HEK293 (cell line): ENCODE measurements at regions not wholly inside any gene's neighbourhood (a gene's known extent, or its start where the extent isn't known, plus 50 kb on each side); places are given as distances from the start of the nearest gene placed in this dataset.

Source experiments
- CTCF ChIA-PET: fragments of 350-600 bp; formaldehyde crosslinking; extraction: SDS; loops from one replicate; lab custom pipeline; 2021; ENCODE audit warnings: antibody characterized with exemption; lab: Yijun Ruan, JAX
- POLR2A ChIA-PET: fragments of 300-600 bp; formaldehyde crosslinking; extraction: SDS; loops from one replicate; lab custom pipeline; 2020; ENCODE audit warnings: antibody characterized with exemption, inconsistent platforms; lab: Yijun Ruan, JAX
- H3K27ac ChIP-seq: fragments of 200-500 bp; sonication (Bioruptor generic); 2 replicates; pipeline ENCODE4 v1.5.1; 2014; ENCODE audit warnings: low read depth, low read length, control low read depth, inconsistent platforms; ENCODE audit errors: extremely low read depth
- H3K36me3 ChIP-seq, 2 experiments: fragments of 200-500 bp in 1 of 2; sonication (Bioruptor generic) in 1 of 2; 1 replicate in 1 of 2; 2 replicates in 1 of 2; pipeline ENCODE4 v1.5.1; 2014 to 2017; ENCODE audit warnings: inconsistent platforms in 2 of 2, low read length in 2 of 2; ENCODE audit not compliant: control insufficient read depth in 2 of 2, insufficient read depth in 1 of 2
- H3K4me1 ChIP-seq: fragments of 200-500 bp; sonication (Bioruptor generic); 2 replicates; pipeline ENCODE4 v1.5.1; 2014; ENCODE audit warnings: mild to moderate bottlenecking, low read length, inconsistent platforms; ENCODE audit not compliant: control insufficient read depth, insufficient read depth
- H3K4me3 ChIP-seq: 2 replicates; pipeline ENCODE4 v1.5.1; 2011; ENCODE audit warnings: low read depth, mild to moderate bottlenecking, control low read depth, low read length, moderate library complexity
- H3K9me3 ChIP-seq: fragments of 200-500 bp; sonication (Bioruptor generic); 2 replicates; pipeline ENCODE4 v1.5.1; 2014; ENCODE audit warnings: low read depth, low read length, inconsistent platforms; ENCODE audit not compliant: control insufficient read depth, insufficient read depth
- ATF2 ChIP-seq: fragments of 450-650 bp; formaldehyde crosslinking; IDR thresholded peaks from 2 replicates; pipeline ENCODE4 v1.5.1; 2016; ENCODE audit warnings: missing biosample characterization, missing genetic modification characterization, low read depth
- BCL11A ChIP-seq: fragments of 450-650 bp; formaldehyde crosslinking; IDR thresholded peaks from 2 replicates; pipeline ENCODE4 v1.5.1; 2016; ENCODE audit warnings: low read depth, missing biosample characterization, missing genetic modification characterization
- KLF7 ChIP-seq: fragments of 450-650 bp; formaldehyde crosslinking; IDR thresholded peaks from 2 replicates; pipeline ENCODE4 v1.5.1; 2016; ENCODE audit warnings: missing biosample characterization, missing genetic modification characterization, borderline replicate concordance
- OSR2 ChIP-seq: fragments of 450-650 bp; formaldehyde crosslinking; IDR thresholded peaks from 2 replicates; pipeline ENCODE4 v1.5.1; 2016; ENCODE audit warnings: missing biosample characterization, missing genetic modification characterization
- OVOL3 ChIP-seq: fragments of 450-650 bp; formaldehyde crosslinking; IDR thresholded peaks from 2 replicates; pipeline ENCODE4 v1.5.1; 2016; ENCODE audit warnings: missing biosample characterization, missing genetic modification characterization
- RBAK ChIP-seq: fragments of 450-650 bp; formaldehyde crosslinking; IDR thresholded peaks from 2 replicates; pipeline ENCODE4 v1.5.1; 2016; ENCODE audit warnings: missing biosample characterization, missing genetic modification characterization
- REPIN1 ChIP-seq: fragments of 450-650 bp; formaldehyde crosslinking; IDR thresholded peaks from 2 replicates; pipeline ENCODE4 v1.5.1; 2017; ENCODE audit warnings: missing biosample characterization, missing genetic modification characterization, low read depth
- SCRT2 ChIP-seq: fragments of 450-650 bp; formaldehyde crosslinking; IDR thresholded peaks from 2 replicates; pipeline ENCODE4 v1.5.1; 2016; ENCODE audit warnings: missing biosample characterization, missing genetic modification characterization
- SP7 ChIP-seq: fragments of 450-650 bp; formaldehyde crosslinking; IDR thresholded peaks from 2 replicates; pipeline ENCODE4 v1.5.1; 2016; ENCODE audit warnings: missing biosample characterization, missing genetic modification characterization
- ZFP3 ChIP-seq: fragments of 450-650 bp; formaldehyde crosslinking; IDR thresholded peaks from 2 replicates; pipeline ENCODE4 v1.5.1; 2016; ENCODE audit warnings: low read depth, missing biosample characterization, missing genetic modification characterization
- ZNF146 ChIP-seq: fragments of 450-650 bp; formaldehyde crosslinking; IDR thresholded peaks from 2 replicates; pipeline ENCODE4 v1.5.1; 2016; ENCODE audit warnings: missing biosample characterization, missing genetic modification characterization
- ZNF155 ChIP-seq: fragments of 450-650 bp; formaldehyde crosslinking; IDR thresholded peaks from 2 replicates; pipeline ENCODE4 v1.5.1; 2016; ENCODE audit warnings: missing biosample characterization, missing genetic modification characterization
- ZNF169 ChIP-seq: fragments of 450-650 bp; formaldehyde crosslinking; IDR thresholded peaks from 2 replicates; pipeline ENCODE4 v1.5.1; 2016; ENCODE audit warnings: missing biosample characterization, missing genetic modification characterization
- ZNF24 ChIP-seq: fragments of 450-650 bp; formaldehyde crosslinking; IDR thresholded peaks from 2 replicates; pipeline ENCODE4 v1.5.1; 2016; ENCODE audit warnings: missing biosample characterization, missing genetic modification characterization
- ZNF335 ChIP-seq: fragments of 450-650 bp; formaldehyde crosslinking; conservative IDR thresholded peaks from 2 replicates; pipeline ENCODE4 v1.5.1; 2016; ENCODE audit warnings: missing biosample characterization, missing genetic modification characterization
- ZNF529 ChIP-seq: fragments of 450-650 bp; formaldehyde crosslinking; IDR thresholded peaks from 2 replicates; pipeline ENCODE4 v1.5.1; 2017; ENCODE audit warnings: missing genetic modification characterization, missing biosample characterization; ENCODE audit not compliant: insufficient replicate concordance
- ZNF548 ChIP-seq: fragments of 450-650 bp; formaldehyde crosslinking; IDR thresholded peaks from 2 replicates; pipeline ENCODE4 v1.5.1; 2016; ENCODE audit warnings: missing biosample characterization, missing genetic modification characterization
- ZNF558 ChIP-seq: fragments of 450-650 bp; formaldehyde crosslinking; IDR thresholded peaks from 2 replicates; pipeline ENCODE4 v1.5.1; 2016; ENCODE audit warnings: missing biosample characterization, missing genetic modification characterization
- ZNF626 ChIP-seq: fragments of 450-650 bp; sonication (Bioruptor Pico); formaldehyde crosslinking; IDR thresholded peaks from 2 replicates; pipeline ENCODE4 v1.5.1; 2018; ENCODE audit warnings: missing biosample characterization, missing genetic modification characterization, inconsistent platforms
- ZNF701 ChIP-seq: fragments of 450-650 bp; formaldehyde crosslinking; IDR thresholded peaks from 2 replicates; pipeline ENCODE4 v1.5.1; 2016; ENCODE audit warnings: missing biosample characterization, missing genetic modification characterization
- ZNF792 ChIP-seq: fragments of 450-650 bp; formaldehyde crosslinking; IDR thresholded peaks from 2 replicates; pipeline ENCODE4 v1.5.1; 2016; ENCODE audit warnings: missing biosample characterization, missing genetic modification characterization

- TF ChIP-seq ZNF529 (tag by site-specific recombination), result no peak
- TF ChIP-seq, all 188 proteins: peak for 0
Measured at GRCh38 chr11:95483339-95483738, 252.3 kb upstream of the SESN3 start (continued).

GRCh38 chr11:95478003-95478402 lies 247.0 kb upstream of the SESN3 start:
- POLR2A ChIA-PET, result no interaction called here
- no peaks in the 10 kb centered on the region for H3K36me3 ChIP-seq
- H3K4me3 ChIP-seq, result no peak overlapping the region
- no peaks in the 10 kb centered on the region for H3K9me3 ChIP-seq
- H3K4me1 ChIP-seq, result no peaks in the 10 kb centered on the region
- no peak overlapping the region for H3K27ac ChIP-seq
- CTCF ChIA-PET, result no interaction called here
- TF ChIP-seq ZNF548 (tag by site-specific recombination), result no peak
- TF ChIP-seq ZFP3 (tag by site-specific recombination), result no peak
- TF ChIP-seq ZNF701 (tag by site-specific recombination), result no peak
- no peak for TF ChIP-seq ZNF24 (tag by site-specific recombination)
- TF ChIP-seq ATF2 (tag by site-specific recombination), result peak; percentile 55; the same call in 1 of the 2 replicates
- TF ChIP-seq, all 188 proteins: peak for 1

- H3K4me1 ChIP-seq, result no peaks in the 10 kb centered on the region
- POLR2A ChIA-PET, result no interaction called here
- H3K27ac ChIP-seq, result no peak overlapping the region
- H3K9me3 ChIP-seq, result no peaks in the 10 kb centered on the region
- H3K36me3 ChIP-seq, result no peaks in the 10 kb centered on the region
- no peak for TF ChIP-seq RBAK (tag by site-specific recombination)
- TF ChIP-seq ZNF146 (tag by site-specific recombination), result no peak
- TF ChIP-seq ZNF792 (tag by site-specific recombination), result no peak
- no peak for TF ChIP-seq SP7 (tag by site-specific recombination)
- no peak for TF ChIP-seq ZNF169 (tag by site-specific recombination)
- no peak for TF ChIP-seq ZNF155 (tag by site-specific recombination)
- TF ChIP-seq, all 188 proteins: peak for 0
- H3K4me3 ChIP-seq, result no peak overlapping the region
- CTCF ChIA-PET, result no interaction called here
Measured at GRCh38 chr11:95469258-95469657, 238.3 kb upstream of the SESN3 start.

GRCh38 chr11:95466416-95466815 lies 235.4 kb upstream of the SESN3 start:
- ChIA-PET CTCF (no interaction called here), POLR2A (no interaction called here)
- Histone ChIP-seq H3K27ac (no peak overlapping the region), H3K4me1 (no peaks in the 10 kb centered on the region), H3K4me3 (no peak overlapping the region), H3K9me3 (no peaks in the 10 kb centered on the region), H3K36me3 (no peaks in the 10 kb centered on the region)
- TF ChIP-seq ZNF558 (tag by site-specific recombination) (no peak), KLF7 (tag by site-specific recombination) (no peak), BCL11A (tag by site-specific recombination) (no peak), ZNF335 (tag by site-specific recombination) (no peak), OSR2 (tag by site-specific recombination) (no peak), REPIN1 (tag by site-specific recombination) (no peak), OVOL3 (tag by site-specific recombination) (no peak), SCRT2 (tag by site-specific recombination) (no peak), ZNF701 (tag by site-specific recombination) (no peak), ZNF626 (tag by site-specific recombination) (no peak)
